HEK293 (cell line): ENCODE measurements at regions not wholly inside any gene's neighbourhood (a gene's known extent, or its start where the extent isn't known, plus 50 kb on each side); places are given as distances from the start of the nearest gene placed in this dataset.

ENCODE experiments used
- CTCF ChIA-PET: fragments of 350-600 bp; formaldehyde crosslinking; extraction: SDS; loops from one replicate; lab custom pipeline; 2021; ENCODE audit warnings: antibody characterized with exemption; lab: Yijun Ruan, JAX
- POLR2A ChIA-PET: fragments of 300-600 bp; formaldehyde crosslinking; extraction: SDS; loops from one replicate; lab custom pipeline; 2020; ENCODE audit warnings: antibody characterized with exemption, inconsistent platforms; lab: Yijun Ruan, JAX
- H3K27ac ChIP-seq: fragments of 200-500 bp; sonication (Bioruptor generic); 2 replicates; pipeline ENCODE4 v1.5.1; 2014; ENCODE audit warnings: low read depth, low read length, control low read depth, inconsistent platforms; ENCODE audit errors: extremely low read depth
- H3K36me3 ChIP-seq, 2 experiments: fragments of 200-500 bp in 1 of 2; sonication (Bioruptor generic) in 1 of 2; 1 replicate in 1 of 2; 2 replicates in 1 of 2; pipeline ENCODE4 v1.5.1; 2014 to 2017; ENCODE audit warnings: inconsistent platforms in 2 of 2, low read length in 2 of 2; ENCODE audit not compliant: control insufficient read depth in 2 of 2, insufficient read depth in 1 of 2
- H3K4me1 ChIP-seq: fragments of 200-500 bp; sonication (Bioruptor generic); 2 replicates; pipeline ENCODE4 v1.5.1; 2014; ENCODE audit warnings: mild to moderate bottlenecking, low read length, inconsistent platforms; ENCODE audit not compliant: control insufficient read depth, insufficient read depth
- H3K4me3 ChIP-seq: 2 replicates; pipeline ENCODE4 v1.5.1; 2011; ENCODE audit warnings: low read depth, mild to moderate bottlenecking, control low read depth, low read length, moderate library complexity
- H3K9me3 ChIP-seq: fragments of 200-500 bp; sonication (Bioruptor generic); 2 replicates; pipeline ENCODE4 v1.5.1; 2014; ENCODE audit warnings: low read depth, low read length, inconsistent platforms; ENCODE audit not compliant: control insufficient read depth, insufficient read depth
- EGR2 ChIP-seq: fragments of 450-650 bp; formaldehyde crosslinking; IDR thresholded peaks from 2 replicates; pipeline ENCODE4 v1.5.1; 2016; ENCODE audit warnings: low read depth, missing biosample characterization, missing genetic modification characterization
- GFI1B ChIP-seq: fragments of 450-650 bp; formaldehyde crosslinking; IDR thresholded peaks from 2 replicates; pipeline ENCODE4 v1.5.1; 2016; ENCODE audit warnings: missing biosample characterization, missing genetic modification characterization
- GLIS1 ChIP-seq: fragments of 450-650 bp; formaldehyde crosslinking; IDR thresholded peaks from 2 replicates; pipeline ENCODE4 v1.5.1; 2016; ENCODE audit warnings: missing biosample characterization, missing genetic modification characterization
- GLIS2 ChIP-seq: fragments of 450-650 bp; formaldehyde crosslinking; IDR thresholded peaks from 2 replicates; pipeline ENCODE4 v1.5.1; 2016; ENCODE audit warnings: missing biosample characterization, missing genetic modification characterization
- HOXC10 ChIP-seq: sonication (generic); formaldehyde crosslinking; IDR thresholded peaks from 2 replicates; pipeline ENCODE4 v1.8.1; 2023; ENCODE audit warnings: mild to moderate bottlenecking, missing genetic modification reagents
- KLF10 ChIP-seq: fragments of 450-650 bp; IDR thresholded peaks from 2 replicates; pipeline ENCODE4 v1.5.1; 2018; ENCODE audit warnings: missing biosample characterization, mild to moderate bottlenecking, missing genetic modification characterization
- KLF9 ChIP-seq: fragments of 450-650 bp; formaldehyde crosslinking; IDR thresholded peaks from 2 replicates; pipeline ENCODE4 v1.5.1; 2016; ENCODE audit warnings: missing biosample characterization, missing genetic modification characterization, low read depth
- ZFP3 ChIP-seq: fragments of 450-650 bp; formaldehyde crosslinking; IDR thresholded peaks from 2 replicates; pipeline ENCODE4 v1.5.1; 2016; ENCODE audit warnings: low read depth, missing biosample characterization, missing genetic modification characterization
- ZNF114 ChIP-seq: fragments of 450-650 bp; formaldehyde crosslinking; IDR thresholded peaks from 2 replicates; pipeline ENCODE4 v1.5.0; 2017; ENCODE audit warnings: missing biosample characterization, missing genetic modification characterization
- ZNF169 ChIP-seq: fragments of 450-650 bp; formaldehyde crosslinking; IDR thresholded peaks from 2 replicates; pipeline ENCODE4 v1.5.1; 2016; ENCODE audit warnings: missing biosample characterization, missing genetic modification characterization
- ZNF2 ChIP-seq: fragments of 450-650 bp; formaldehyde crosslinking; IDR thresholded peaks from 2 replicates; pipeline ENCODE4 v1.5.1; 2016; ENCODE audit warnings: missing biosample characterization, missing genetic modification characterization
- ZNF24 ChIP-seq: fragments of 450-650 bp; formaldehyde crosslinking; IDR thresholded peaks from 2 replicates; pipeline ENCODE4 v1.5.1; 2016; ENCODE audit warnings: missing biosample characterization, missing genetic modification characterization
- ZNF324 ChIP-seq: fragments of 450-650 bp; formaldehyde crosslinking; IDR thresholded peaks from 2 replicates; pipeline ENCODE4 v1.5.1; 2016; ENCODE audit warnings: missing biosample characterization, missing genetic modification characterization
- ZNF335 ChIP-seq: fragments of 450-650 bp; formaldehyde crosslinking; conservative IDR thresholded peaks from 2 replicates; pipeline ENCODE4 v1.5.1; 2016; ENCODE audit warnings: missing biosample characterization, missing genetic modification characterization
- ZNF394 ChIP-seq: fragments of 450-650 bp; formaldehyde crosslinking; IDR thresholded peaks from 2 replicates; pipeline ENCODE4 v1.5.1; 2016; ENCODE audit warnings: missing biosample characterization, missing genetic modification characterization, mild to moderate bottlenecking, moderate library complexity, borderline replicate concordance
- ZNF513 ChIP-seq: fragments of 450-650 bp; IDR thresholded peaks from 2 replicates; pipeline ENCODE4 v1.5.1; 2018; ENCODE audit warnings: missing biosample characterization, missing genetic modification characterization
- ZNF530 ChIP-seq: fragments of 450-650 bp; formaldehyde crosslinking; IDR thresholded peaks from 2 replicates; pipeline ENCODE4 v1.5.1; 2016; ENCODE audit warnings: low read depth, missing biosample characterization, missing genetic modification characterization
- ZNF571 ChIP-seq: fragments of 450-650 bp; formaldehyde crosslinking; IDR thresholded peaks from 2 replicates; pipeline ENCODE4 v1.5.0; 2017; ENCODE audit warnings: missing biosample characterization, missing genetic modification characterization
- ZNF610 ChIP-seq: fragments of 450-650 bp; formaldehyde crosslinking; IDR thresholded peaks from 2 replicates; pipeline ENCODE4 v1.5.1; 2016; ENCODE audit warnings: missing biosample characterization, missing genetic modification characterization, borderline replicate concordance
- ZNF747 ChIP-seq: fragments of 450-650 bp; formaldehyde crosslinking; IDR thresholded peaks from 2 replicates; pipeline ENCODE4 v1.5.1; 2016; ENCODE audit warnings: missing biosample characterization, missing genetic modification characterization
- ZNF777 ChIP-seq: fragments of 450-650 bp; formaldehyde crosslinking; IDR thresholded peaks from 2 replicates; pipeline ENCODE4 v1.5.1; 2017; ENCODE audit warnings: missing biosample characterization, missing genetic modification characterization, borderline replicate concordance
- ZNF792 ChIP-seq: fragments of 450-650 bp; formaldehyde crosslinking; IDR thresholded peaks from 2 replicates; pipeline ENCODE4 v1.5.1; 2016; ENCODE audit warnings: missing biosample characterization, missing genetic modification characterization
- TF ChIP-seq, protein P1 (sequence below): fragments of 450-650 bp; formaldehyde crosslinking; IDR thresholded peaks from 2 replicates; pipeline ENCODE4 v1.5.1; 2017; ENCODE audit warnings: missing biosample characterization, mild to moderate bottlenecking, missing genetic modification characterization, moderate library complexity
- TF ChIP-seq, protein P2 (sequence below): fragments of 450-650 bp; formaldehyde crosslinking; IDR thresholded peaks from 2 replicates; pipeline ENCODE4 v1.5.1; 2017; ENCODE audit warnings: missing biosample characterization, missing genetic modification characterization
- TF ChIP-seq, protein P3 (sequence below): fragments of 450-650 bp; formaldehyde crosslinking; conservative IDR thresholded peaks from 2 replicates; pipeline ENCODE4 v1.5.1; 2016; ENCODE audit warnings: low read depth, missing biosample characterization, missing genetic modification characterization

DNA sequence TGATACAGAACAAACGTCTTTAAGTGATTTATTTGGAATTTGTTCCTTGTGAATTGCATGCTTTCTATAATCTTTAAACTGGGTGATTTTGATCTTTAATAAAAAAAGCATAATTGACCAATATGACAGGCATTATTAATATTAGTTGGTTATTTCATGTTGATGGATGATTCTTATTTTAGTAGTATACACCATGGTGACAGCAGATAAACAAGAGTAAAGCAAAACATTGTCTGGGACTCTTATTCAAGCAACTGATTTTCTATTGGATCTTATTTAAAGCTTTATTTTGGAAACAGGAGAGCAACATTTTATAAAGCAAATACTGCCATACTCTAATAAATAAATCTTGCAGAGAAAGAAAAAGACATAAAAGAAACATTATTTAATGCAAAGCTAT is 591.4 kb upstream of the GNPDA2 start (continued):
- TF ChIP-seq ZNF513 (no peak), GFI1B (tag by site-specific recombination) (no peak), ZNF24 (tag by site-specific recombination) (no peak), ZNF530 (tag by site-specific recombination) (no peak), ZNF394 (tag by site-specific recombination) (no peak), ZNF335 (tag by site-specific recombination) (no peak)

DNA sequence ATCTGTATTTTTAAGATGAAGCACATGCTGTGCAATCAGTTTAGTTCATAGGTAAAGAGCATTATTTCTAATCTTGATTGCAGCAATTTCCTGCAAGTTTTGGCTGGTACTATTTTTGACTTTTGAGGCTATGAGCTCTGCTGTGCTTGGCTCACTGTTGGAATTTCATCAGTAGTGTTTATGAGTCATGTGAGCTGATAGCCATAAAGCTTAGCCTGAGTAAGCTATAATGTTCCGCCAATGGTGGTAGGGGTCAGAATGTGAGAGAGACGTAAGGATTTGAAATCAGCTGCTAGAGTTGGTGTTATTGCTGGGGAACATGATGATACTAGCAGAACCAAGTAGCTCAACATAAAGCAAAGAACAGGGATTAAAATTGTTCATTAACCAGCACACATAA is 590.9 kb upstream of the GNPDA2 start:
- Histone ChIP-seq H3K36me3 (no peaks in the 10 kb centered on the region), H3K4me3 (no peak overlapping the region)
- TF ChIP-seq ZNF114 (no peak), HOXC10 (CRISPR knock-in tag) (no peak), ZFP3 (tag by site-specific recombination) (no peak), KLF10 (tag by site-specific recombination) (no peak), GLIS2 (tag by site-specific recombination) (no peak), ZNF2 (tag by site-specific recombination) (no peak), GLIS1 (no peak), ZNF324 (tag by site-specific recombination) (no peak), ZNF610 (tag by site-specific recombination) (no peak), KLF9 (tag by site-specific recombination) (no peak), ZNF747 (tag by site-specific recombination) (no peak), ZNF792 (tag by site-specific recombination) (no peak), EGR2 (tag by site-specific recombination) (no peak), ZNF571 (tag by site-specific recombination) (no peak), ZNF777 (no peak), ZNF169 (tag by site-specific recombination) (no peak)
- TF ChIP-seq, protein P1, sequence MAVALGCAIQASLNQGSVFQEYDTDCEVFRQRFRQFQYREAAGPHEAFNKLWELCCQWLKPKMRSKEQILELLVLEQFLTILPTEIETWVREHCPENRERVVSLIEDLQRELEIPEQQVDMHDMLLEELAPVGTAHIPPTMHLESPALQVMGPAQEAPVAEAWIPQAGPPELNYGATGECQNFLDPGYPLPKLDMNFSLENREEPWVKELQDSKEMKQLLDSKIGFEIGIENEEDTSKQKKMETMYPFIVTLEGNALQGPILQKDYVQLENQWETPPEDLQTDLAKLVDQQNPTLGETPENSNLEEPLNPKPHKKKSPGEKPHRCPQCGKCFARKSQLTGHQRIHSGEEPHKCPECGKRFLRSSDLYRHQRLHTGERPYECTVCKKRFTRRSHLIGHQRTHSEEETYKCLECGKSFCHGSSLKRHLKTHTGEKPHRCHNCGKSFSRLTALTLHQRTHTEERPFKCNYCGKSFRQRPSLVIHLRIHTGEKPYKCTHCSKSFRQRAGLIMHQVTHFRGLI (tag by site-specific recombination) = no peak
- TF ChIP-seq, protein P2, sequence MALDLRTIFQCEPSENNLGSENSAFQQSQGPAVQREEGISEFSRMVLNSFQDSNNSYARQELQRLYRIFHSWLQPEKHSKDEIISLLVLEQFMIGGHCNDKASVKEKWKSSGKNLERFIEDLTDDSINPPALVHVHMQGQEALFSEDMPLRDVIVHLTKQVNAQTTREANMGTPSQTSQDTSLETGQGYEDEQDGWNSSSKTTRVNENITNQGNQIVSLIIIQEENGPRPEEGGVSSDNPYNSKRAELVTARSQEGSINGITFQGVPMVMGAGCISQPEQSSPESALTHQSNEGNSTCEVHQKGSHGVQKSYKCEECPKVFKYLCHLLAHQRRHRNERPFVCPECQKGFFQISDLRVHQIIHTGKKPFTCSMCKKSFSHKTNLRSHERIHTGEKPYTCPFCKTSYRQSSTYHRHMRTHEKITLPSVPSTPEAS (tag by site-specific recombination) = no peak
- TF ChIP-seq, protein P3, sequence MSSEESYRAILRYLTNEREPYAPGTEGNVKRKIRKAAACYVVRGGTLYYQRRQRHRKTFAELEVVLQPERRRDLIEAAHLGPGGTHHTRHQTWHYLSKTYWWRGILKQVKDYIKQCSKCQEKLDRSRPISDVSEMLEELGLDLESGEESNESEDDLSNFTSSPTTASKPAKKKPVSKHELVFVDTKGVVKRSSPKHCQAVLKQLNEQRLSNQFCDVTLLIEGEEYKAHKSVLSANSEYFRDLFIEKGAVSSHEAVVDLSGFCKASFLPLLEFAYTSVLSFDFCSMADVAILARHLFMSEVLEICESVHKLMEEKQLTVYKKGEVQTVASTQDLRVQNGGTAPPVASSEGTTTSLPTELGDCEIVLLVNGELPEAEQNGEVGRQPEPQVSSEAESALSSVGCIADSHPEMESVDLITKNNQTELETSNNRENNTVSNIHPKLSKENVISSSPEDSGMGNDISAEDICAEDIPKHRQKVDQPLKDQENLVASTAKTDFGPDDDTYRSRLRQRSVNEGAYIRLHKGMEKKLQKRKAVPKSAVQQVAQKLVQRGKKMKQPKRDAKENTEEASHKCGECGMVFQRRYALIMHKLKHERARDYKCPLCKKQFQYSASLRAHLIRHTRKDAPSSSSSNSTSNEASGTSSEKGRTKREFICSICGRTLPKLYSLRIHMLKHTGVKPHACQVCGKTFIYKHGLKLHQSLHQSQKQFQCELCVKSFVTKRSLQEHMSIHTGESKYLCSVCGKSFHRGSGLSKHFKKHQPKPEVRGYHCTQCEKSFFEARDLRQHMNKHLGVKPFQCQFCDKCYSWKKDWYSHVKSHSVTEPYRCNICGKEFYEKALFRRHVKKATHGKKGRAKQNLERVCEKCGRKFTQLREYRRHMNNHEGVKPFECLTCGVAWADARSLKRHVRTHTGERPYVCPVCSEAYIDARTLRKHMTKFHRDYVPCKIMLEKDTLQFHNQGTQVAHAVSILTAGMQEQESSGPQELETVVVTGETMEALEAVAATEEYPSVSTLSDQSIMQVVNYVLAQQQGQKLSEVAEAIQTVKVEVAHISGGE (tag by site-specific recombination) = no peak
- TF ChIP-seq, all 188 proteins: peak for 0
- ChIA-PET POLR2A (no interaction called here), CTCF (no interaction called here)
- no peaks in the 10 kb centered on the region for H3K4me1 ChIP-seq
- no peak overlapping the region for H3K27ac ChIP-seq
- H3K9me3 ChIP-seq = no peaks in the 10 kb centered on the region
